Activated naive CD4-positive, alpha-beta T cell treated with anti-CD3 and anti-CD28 coated beads, Interleukin-2, amount 50 U/mL, for 72 hours (primary cell): ENCODE measurements at regions not wholly inside any gene's neighbourhood (a gene's known extent, or its start where the extent isn't known, plus 50 kb on each side); places are given as distances from the start of the nearest gene placed in this dataset.

Source experiments
- ATAC-seq, 2 donors: fragments of 150-1000 bp; cut with Tn5 transposase; 2 replicates each; pipeline ENCODE4 v1.10.0; 2021; ENCODE audit warnings: mild to moderate bottlenecking in 2 of 2, moderate library complexity in 2 of 2
- DNase-seq, 2 donors: peaks; one replicate each; pipeline ENCODE4 v3.0.0; 2021 to 2022; ENCODE audit warnings: low spot score in 2 of 2
- H3K27ac Mint-ChIP-seq, 2 donors: one replicate each; pipeline ENCODE4 v1.8.0; 2022; ENCODE audit warnings: mild to moderate bottlenecking in 2 of 2, mixed read lengths in 2 of 2
- H3K36me3 Mint-ChIP-seq, 2 donors: one replicate each; pipeline ENCODE4 v1.8.0; 2022; ENCODE audit warnings: mixed read lengths in 2 of 2
- H3K9me3 Mint-ChIP-seq, 2 donors: one replicate each; pipeline ENCODE4 v1.8.0; 2022; ENCODE audit warnings: mixed read lengths in 2 of 2

GRCh38 chr7:56181010-56181409, 64.8 kb upstream of the NUPR2 start:
- no peak overlapping the region for H3K27ac Mint-ChIP-seq
- ATAC-seq (no peak), DNase-seq (no peak)
- H3K9me3 Mint-ChIP-seq = peaks cover 0 to 4% of the 10 kb centered on the region in 2 donors
- H3K36me3 Mint-ChIP-seq = no peaks in the 10 kb centered on the region

GRCh38 chr7:56175771-56176170, 59.6 kb upstream of the NUPR2 start:
- Mint-ChIP-seq H3K36me3 (peaks cover 0 to 13% of the 10 kb centered on the region in 2 donors), H3K9me3 (peaks cover 4% of the 10 kb centered on the region in 2 donors), H3K27ac (no peak overlapping the region)
- DNase-seq (no peak), ATAC-seq (no peak)

- Mint-ChIP-seq H3K36me3 (peaks cover 0 to 13% of the 10 kb centered on the region in 2 donors), H3K9me3 (peaks cover 4% of the 10 kb centered on the region in 2 donors), H3K27ac (no peak overlapping the region)
- ATAC-seq (no peak), DNase-seq (no peak)
Measured at GRCh38 chr7:56174875-56175760, 58.9 kb upstream of the NUPR2 start.

GRCh38 chr7:56174346-56174874, 58.2 kb upstream of the NUPR2 start:
- no peak for ATAC-seq
- Mint-ChIP-seq H3K9me3 (peaks cover 4% of the 10 kb centered on the region in 2 donors), H3K27ac (no peak overlapping the region), H3K36me3 (peaks cover 0 to 13% of the 10 kb centered on the region in 2 donors)
- no peak for DNase-seq
